ENCODE measurements at regions not wholly inside any gene's neighbourhood (a gene's known extent, or its start where the extent isn't known, plus 50 kb on each side); places are given as distances from the start of the nearest gene placed in this dataset.
"Not testable (repeated sequence)": the region's sequence is repeated elsewhere in the genome, so short reads cannot be mapped to it uniquely, and the experiment has no call there.

GRCh38 chr17:33723736-33724135 is 430.6 kb upstream of the ASIC2 start:
- DNase-seq = not testable (repeated sequence)

GRCh38 chr17:33725675-33726271 is 432.7 kb upstream of the ASIC2 start:
- DNase-seq = no peak

GRCh38 chr17:33730131-33730530 is 437.0 kb upstream of the ASIC2 start:
- DNase-seq = no peak

GRCh38 chr17:33732116-33732515 is 439.0 kb upstream of the ASIC2 start:
- DNase-seq = no peak

GRCh38 chr17:33739714-33740113 is 446.6 kb upstream of the ASIC2 start:
- DNase-seq = no peak

- no peak for DNase-seq
Observed at GRCh38 chr17:33745047-33745760, 452.1 kb upstream of the ASIC2 start.

- no peak for DNase-seq
Observed at GRCh38 chr17:33749171-33749570, 456.1 kb upstream of the ASIC2 start.

GRCh38 chr17:33750943-33751701 is 458.0 kb upstream of the ASIC2 start:
- peak; percentile 35 for DNase-seq

GRCh38 chr17:33751702-33752065 is 458.6 kb upstream of the ASIC2 start:
- DNase-seq = no peak

- DNase-seq = no peak
Observed at GRCh38 chr17:33753452-33753851, 460.4 kb upstream of the ASIC2 start.

GRCh38 chr17:33756021-33756420 is 462.9 kb upstream of the ASIC2 start:
- DNase-seq = no peak

- DNase-seq = no peak
Observed at GRCh38 chr17:33765871-33766270, 472.8 kb upstream of the ASIC2 start.

GRCh38 chr17:33766721-33767120 is 473.6 kb upstream of the ASIC2 start:
- DNase-seq = no peak

GRCh38 chr17:33769066-33769465 is 476.0 kb upstream of the ASIC2 start:
- no peak for DNase-seq

- DNase-seq = no peak
Observed at GRCh38 chr17:33776304-33776703, 478.8 kb upstream of the CCL2 start.

GRCh38 chr17:33776903-33777302 is 478.2 kb upstream of the CCL2 start:
- DNase-seq = no peak

GRCh38 chr17:33777674-33778073 is 477.4 kb upstream of the CCL2 start:
- no peak for DNase-seq

GRCh38 chr17:33778505-33779233 is 476.4 kb upstream of the CCL2 start:
- DNase-seq = no peak

- peak; percentile 45 for DNase-seq
Observed at GRCh38 chr17:33779234-33779591, 475.9 kb upstream of the CCL2 start.

- DNase-seq = no peak
Observed at GRCh38 chr17:33785281-33785680, 469.8 kb upstream of the CCL2 start.

- DNase-seq = no peak
Observed at GRCh38 chr17:33786478-33786877, 468.6 kb upstream of the CCL2 start.

- DNase-seq = no peak
Observed at GRCh38 chr17:33789658-33790057, 465.4 kb upstream of the CCL2 start.

GRCh38 chr17:33797181-33797580 is 457.9 kb upstream of the CCL2 start:
- no peak for DNase-seq

- DNase-seq = no peak
Observed at GRCh38 chr17:33798308-33798707, 456.8 kb upstream of the CCL2 start.

Measured in HCEC 1CT (cell line).